ENCODE measurements at regions not wholly inside any gene's neighbourhood (a gene's known extent, or its start where the extent isn't known, plus 50 kb on each side); places are given as distances from the start of the nearest gene placed in this dataset.
"Not testable (repeated sequence)": the region's sequence is repeated elsewhere in the genome, so short reads cannot be mapped to it uniquely, and the experiment has no call there.

DNA sequence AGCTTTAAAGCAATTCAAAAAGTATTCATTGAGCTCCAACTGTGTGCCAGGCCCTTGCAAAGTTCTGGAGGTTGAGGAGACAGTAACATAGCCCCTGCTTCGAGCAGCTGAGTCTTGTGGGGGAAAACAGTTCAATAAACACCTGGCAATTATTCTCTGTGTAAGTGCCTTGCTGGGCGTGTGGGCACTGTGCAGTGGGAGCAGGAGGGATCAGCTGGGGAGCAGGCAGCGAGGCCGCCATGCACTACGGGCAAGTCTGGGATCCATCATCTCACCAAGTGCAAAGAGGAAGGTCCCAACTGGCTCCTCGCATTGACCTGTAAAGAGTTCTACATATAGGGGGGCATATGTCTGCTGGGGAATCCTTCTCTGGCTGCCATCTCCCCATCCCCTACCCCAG, 342.2 kb upstream of the HS6ST1 start:
- DNase-seq (ENCODE audit: low read depth in 2 of 2): no peak

DNA sequence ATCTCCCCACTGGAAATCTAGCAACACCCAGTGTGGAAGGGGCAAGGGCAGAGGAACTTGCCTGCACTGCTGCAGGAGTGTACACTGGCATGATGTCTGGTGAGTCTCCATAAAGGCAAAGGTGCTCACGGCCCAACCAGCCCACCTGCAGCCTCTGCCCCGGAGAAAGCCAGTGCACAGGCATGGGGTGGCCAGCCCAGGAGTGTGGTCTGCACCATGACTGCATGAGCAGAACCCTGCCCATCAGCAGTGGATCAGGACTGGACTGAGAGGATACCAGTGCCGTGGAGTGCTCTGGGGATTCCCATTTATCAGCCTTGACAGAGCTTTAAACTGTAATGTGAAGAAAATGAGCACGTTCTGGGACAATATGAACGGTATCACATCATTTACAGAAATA, 342.6 kb upstream of the HS6ST1 start:
- no peak for DNase-seq (ENCODE audit: low read depth in 2 of 2)

DNA sequence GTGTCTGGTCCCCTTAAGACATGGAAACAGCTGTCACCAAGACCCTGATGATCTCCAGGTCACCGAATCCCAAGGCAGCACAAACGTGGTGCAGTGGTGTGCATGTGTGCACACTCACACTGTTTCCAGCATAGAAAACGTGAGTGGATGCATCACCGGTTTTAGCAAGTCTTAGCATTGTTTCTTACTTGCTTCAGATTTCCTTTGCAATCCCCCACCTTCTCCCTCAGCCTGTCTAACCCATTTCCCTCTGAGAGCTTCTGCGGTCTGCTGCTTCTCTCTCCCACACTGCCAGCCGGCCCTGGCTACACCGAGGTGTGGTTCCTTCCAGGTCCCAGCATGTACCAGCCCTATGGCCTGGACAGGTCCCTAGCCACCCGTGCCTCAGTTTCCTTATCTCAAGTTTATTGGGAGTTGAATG, 343.4 kb upstream of the HS6ST1 start:
- DNase-seq (ENCODE audit: low read depth in 2 of 2): no peak

DNA sequence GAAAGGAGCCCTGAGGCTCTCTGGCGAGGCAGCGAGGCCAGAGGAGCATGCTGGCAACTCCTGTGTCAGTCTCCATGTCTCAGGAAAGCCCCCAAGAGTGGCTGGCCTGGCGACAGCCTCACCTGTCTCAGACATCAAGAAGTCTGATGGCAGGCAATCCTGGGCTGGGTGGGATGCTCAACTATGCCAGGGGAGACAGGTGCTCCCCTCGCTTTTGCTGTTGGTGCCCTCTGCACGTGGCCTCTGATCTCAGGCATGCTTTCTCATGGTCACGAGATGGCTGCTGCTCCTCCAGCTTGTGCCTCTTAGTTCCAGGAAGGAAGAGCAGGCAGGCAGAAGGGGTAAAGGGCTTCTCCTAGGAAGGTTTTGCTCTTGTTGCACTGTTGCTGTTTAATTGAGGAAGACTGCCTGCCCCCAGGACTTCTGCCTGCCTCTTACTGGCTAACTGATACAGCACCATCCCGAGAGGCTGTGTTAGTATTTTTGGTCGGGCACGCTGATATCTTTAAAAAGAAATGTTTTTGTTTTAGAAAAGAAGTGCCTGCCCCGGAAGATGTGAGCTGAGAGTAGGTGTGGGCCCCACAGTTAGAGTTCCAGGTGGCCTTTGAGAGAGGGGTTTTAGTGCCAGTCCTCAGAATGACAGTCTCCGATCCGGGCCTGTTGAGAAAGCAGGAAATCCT, 344.8 kb upstream of the HS6ST1 start:
- DNase-seq (ENCODE audit: low read depth in 2 of 2): no peak

DNA sequence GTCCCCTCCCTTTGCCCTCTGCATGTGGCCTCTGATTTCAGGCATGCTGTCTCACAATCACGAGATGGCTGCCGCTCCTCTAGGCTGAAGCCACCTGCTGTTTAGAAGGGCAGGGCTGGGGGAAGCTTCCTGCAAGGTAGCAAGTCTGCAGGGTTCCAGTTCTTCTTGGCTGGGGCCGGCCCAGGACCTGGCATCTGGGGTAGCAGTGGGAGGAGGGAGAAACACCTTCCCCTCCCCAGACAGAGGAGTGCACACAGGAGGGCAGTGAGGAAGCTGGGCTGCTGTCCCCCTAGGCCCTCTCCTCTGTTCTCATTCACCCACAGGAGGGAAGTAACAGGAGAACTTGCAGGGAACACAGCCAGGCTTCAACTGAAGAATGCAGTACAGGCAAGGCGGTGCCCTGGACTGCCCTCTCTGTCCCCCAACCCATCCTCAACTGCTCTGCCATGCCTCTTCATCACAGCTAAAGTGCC, 345.9 kb upstream of the HS6ST1 start:
- DNase-seq (ENCODE audit: low read depth in 2 of 2): no peak

DNA sequence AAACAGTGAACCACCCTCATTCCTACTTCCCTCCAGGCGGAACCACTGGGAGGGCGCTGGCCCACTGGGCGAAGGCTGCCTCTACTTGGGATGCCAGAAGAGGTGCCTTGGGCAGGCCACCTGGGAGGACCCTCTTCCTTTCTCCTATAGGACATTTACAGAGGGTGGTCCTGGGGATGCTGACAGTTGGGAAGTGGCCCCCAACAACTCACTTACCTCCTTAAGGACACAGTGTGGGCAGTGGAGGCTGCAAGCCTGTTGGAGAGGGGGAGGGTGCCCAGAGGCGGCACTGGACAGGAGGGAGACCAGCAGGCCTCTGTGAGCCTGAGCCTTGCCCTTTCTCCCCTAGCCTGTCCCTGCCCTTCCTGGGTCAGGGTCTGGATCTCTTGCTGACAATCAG, 346.4 kb upstream of the HS6ST1 start:
- no peak for DNase-seq (ENCODE audit: low read depth in 2 of 2)

DNA sequence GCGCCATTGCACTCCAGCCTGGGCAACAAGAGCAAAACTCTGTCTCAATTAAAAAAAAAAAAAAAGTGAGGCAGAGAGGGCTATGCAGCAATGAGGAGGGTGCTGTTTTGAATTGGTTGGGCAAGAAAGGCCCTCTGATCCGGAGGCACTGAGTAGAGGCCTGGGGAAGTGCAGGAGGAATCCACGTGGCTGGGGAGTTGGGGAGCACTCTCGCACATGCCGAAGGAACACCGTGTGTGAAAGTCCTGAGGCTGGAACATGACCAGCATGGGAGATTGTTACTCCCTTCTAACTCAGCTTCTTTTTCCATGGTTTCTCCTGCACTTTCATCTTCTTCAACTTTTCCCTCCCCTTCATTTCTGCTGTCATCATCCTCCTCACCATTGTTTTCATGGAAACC, 347.9 kb upstream of the HS6ST1 start:
- DNase-seq (ENCODE audit: low read depth in 2 of 2): no peak

DNA sequence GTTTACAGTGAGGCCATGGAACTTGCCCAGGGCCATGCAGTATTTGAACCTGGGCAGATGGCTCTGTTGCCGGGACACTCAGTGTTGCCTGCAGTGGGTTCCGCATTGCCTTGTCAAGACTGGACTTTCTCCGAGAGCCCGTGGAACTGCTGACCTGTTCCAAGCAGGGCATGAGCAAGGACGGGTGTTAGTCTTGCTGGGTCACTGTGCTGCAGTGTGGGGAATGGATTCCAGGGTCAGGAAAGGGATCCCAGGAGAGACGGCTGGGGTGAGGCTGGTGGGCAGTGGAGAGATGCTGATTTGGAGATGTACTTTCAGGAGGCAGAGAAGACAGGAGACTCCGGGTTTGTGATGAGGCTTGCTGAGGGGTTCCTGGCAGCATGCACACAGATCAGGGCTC, 348.7 kb upstream of the HS6ST1 start:
- no peak for DNase-seq (ENCODE audit: low read depth in 2 of 2)

DNA sequence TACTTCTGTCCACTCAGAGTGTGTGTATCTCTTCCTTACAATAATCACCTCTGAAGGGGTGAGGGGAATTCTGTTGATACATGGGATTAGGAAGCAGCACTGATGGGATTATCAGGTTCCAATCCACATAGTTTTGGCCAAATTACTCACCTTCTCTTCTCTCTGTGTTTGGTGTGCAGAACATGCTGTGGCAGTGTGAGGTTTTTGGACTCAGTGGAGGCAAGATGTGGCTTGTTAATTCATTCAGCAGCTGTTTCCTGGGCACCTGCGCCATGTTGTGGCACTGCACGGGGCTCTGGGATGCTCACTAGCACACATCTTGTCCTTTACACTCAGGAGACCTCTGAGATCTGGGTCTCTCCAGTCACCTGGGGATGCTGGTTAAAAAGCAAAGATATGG, 350.3 kb upstream of the HS6ST1 start:
- DNase-seq (ENCODE audit: low read depth in 2 of 2): no peak

DNA sequence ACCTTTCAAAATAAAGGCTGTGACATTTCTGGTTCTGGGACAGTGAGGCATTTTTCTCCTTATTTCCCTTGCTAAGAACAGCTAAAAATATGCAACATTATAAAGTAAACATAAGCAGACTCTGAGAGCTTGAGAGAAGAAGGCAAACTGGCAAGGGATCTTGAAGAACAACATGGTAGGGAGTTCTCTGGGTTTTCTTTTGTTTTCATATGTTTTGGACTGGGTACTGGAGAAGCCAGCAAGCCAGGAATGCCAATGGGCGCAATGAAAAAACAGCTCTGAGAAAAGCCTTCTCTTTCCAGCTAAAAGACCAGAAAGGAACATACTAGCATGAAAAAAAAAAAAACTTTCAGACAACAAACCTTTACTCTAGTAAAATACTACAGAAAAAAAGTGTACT, 351.4 kb upstream of the HS6ST1 start:
- DNase-seq (ENCODE audit: low read depth in 2 of 2): no peak

DNA sequence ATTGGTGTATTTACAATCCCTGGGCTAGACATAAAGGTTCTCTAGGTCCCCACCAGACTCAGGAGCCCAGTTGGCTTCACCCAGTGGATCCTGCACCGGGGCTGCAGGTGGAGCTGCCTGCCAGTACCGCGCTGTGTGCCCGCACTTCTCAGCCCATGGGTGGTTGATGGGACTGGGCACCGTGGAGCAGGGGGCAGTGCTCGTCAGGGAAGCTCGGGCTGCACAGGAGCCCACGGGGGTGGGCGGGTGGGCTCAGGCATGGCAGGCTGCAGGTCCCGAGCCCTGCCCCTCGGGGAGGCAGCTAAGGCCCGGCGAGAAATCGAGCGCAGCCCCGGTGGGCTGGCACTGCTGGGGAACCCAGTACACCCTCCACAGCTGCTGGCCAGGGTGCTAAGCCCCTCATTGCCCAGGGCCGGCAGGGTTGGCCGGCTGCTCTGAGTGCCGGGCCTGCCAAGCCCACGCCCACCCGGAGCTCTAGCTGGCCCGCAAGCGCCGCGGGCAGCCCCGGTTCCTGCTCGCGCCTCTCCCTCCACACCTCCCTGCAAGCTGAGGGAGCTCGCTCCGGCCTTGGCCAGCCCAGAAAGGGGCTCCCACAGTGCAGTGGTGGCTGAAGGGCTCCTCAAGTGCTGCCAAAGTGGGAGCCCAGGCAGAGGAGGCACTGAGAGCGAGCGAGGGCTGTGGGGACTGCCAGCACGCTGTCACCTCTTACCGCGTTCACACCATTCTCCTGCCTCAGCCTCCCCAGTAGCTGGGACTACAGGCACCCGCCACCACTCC, 353.5 kb upstream of the HS6ST1 start:
- not testable (repeated sequence) for DNase-seq (ENCODE audit: low read depth in 2 of 2)

DNA sequence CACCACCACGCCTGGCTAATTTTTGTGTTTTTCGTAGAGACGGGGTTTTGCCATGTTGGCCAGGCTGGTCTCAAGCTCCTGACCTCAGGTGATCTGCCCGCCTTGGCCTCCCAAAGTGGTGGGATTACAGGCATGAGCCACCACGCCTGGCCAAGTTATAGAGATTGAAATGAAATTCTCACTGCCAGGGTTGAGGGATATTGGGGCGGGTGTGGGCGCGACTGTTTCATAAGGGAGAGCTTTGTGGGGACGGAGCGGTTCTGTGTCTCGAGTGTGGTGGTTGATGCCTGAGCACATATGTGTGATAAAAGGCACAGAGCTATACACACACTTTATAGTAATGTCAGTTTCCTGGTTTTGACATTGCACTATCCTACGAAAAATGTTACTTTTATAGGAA, 361.0 kb upstream of the HS6ST1 start:
- not testable (repeated sequence) for DNase-seq (ENCODE audit: low read depth in 2 of 2)

DNA sequence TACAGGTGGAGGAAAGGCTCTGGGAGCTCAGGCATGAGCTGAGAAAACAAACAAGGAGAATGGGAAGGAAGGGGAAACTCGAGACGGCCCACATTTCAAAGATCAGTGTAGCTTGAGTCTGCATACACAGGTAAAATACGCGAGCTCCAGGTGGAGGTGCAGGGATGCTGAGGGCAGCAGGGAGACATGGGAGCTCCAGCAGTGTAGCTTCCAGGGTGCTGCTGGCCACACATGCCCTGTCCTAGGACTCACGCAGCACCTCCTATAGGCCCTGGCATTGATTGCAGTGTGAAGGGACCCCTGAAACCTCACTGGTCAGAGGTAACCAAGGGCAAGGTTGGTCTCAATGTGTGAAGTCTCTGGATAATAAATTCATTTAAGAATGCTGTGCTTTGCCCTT, 362.8 kb upstream of the HS6ST1 start:
- no peak for DNase-seq (ENCODE audit: low read depth in 2 of 2)

DNA sequence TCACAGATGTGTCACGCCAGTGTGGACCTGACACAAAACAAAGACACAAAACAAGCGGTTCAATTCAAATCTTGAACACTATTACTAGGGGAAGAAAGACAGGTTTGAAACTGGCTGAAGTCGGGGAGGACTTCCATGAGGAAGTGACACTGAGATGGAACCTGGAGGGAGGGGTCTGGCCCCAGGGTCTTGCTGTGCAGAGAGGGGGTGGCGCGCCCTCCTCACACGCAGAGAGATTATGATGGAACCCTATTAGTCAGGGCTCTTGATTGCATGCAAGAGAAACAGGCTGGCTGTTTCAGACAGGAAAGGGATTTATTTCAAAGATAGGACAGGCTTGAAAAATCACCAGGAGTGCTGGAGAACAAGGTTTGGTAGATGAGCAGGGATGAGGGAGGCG, 363.6 kb upstream of the HS6ST1 start:
- DNase-seq (ENCODE audit: low read depth in 2 of 2): no peak

DNA sequence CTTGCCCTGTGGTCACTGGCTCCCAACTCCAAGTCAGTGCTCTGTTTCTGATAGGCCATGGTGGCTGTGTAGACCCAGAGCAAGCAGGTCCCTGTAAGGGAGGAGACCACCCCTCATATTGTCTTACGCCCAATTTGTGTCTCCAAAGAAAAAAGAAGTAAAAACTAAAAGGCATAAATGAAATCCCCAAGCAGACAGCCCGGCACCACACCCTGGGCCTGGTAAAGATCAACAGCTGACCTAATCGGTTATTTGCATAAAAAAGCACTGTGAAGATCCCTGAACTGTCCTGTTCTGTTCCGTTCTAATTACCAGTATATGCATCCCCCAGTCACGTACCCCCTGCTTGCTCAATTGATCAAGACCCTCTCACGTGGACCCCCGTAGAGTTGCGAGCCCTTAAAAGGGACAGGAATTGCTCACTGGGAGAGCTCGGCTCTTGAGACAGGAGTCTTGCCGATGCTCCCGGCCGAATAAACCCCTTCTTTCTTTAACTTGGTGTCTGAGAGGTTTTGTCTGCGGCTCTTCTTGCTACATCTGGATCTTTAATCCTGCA, 364.1 kb upstream of the HS6ST1 start:
- DNase-seq (ENCODE audit: low read depth in 2 of 2): no peak

DNA sequence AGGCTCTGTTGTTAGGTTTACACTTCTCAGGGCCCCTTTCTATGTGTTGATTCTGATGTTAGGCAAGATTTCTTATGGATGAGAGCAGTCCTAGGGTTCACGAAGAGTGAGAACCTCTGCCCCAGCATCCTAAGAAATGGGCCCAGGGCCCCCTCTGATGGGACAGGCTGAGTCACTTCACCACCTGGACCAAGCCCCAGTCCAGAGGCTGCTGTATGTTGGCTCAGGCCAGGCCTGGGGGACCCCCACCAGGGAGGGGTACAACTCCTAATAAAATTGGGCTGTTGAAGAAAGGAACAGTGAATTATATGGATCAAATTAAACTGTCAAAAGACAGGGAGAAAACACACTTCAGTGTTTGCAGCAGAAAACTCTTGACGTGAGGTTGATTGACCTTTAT, 365.9 kb upstream of the HS6ST1 start:
- DNase-seq (ENCODE audit: low read depth in 2 of 2): no peak

DNA sequence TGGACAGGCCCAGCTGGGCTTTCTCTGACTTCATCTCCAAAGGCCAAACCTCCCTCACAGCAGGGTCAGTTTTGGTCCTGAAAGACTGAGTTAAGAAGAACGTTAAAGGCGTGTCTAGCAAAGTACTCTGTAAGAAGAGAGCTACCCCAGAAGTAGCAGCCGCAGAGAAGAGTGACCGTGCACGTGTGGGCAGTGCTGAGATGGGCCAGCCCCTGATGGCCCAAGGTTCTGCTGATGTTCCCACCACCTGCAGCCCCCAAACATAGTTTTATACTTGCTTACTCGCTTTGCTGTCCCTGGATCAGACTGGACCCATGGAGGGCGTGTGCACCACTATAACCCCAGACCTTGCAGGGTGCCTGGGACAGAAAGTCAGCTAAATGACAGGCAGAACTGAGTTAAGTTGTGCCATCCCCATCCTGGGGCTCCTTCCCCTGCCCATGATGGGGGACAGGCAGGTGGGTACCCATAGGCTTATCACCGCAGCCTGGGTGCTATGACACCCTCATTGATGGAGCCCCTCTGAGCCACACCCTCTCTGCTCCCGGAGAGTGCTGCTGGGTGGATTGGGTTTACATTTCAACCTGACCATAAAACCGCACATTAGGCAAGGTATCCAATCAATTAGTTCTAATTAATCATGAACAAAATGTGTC, 367.3 kb upstream of the HS6ST1 start:
- no peak for DNase-seq (ENCODE audit: low read depth in 2 of 2)

DNA sequence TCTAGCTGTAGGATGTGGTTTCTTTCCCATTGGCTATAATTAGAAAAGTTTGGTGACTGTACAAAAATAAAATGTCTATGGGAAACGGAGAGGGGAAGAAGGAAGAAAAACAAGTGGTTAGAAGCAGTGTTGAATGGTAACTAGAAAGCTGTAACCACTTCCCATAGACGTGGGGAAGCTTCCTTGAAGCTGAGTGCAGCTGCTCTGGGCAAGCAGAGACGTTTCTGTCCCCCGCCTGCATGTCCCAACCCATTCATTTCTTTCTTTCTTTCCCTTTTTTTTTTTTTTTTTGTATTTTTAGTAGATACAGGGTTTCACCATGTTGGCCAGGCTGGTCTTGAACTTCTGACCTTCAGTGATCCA, 367.8 kb upstream of the HS6ST1 start:
- no peak for DNase-seq (ENCODE audit: low read depth in 2 of 2)

DNA sequence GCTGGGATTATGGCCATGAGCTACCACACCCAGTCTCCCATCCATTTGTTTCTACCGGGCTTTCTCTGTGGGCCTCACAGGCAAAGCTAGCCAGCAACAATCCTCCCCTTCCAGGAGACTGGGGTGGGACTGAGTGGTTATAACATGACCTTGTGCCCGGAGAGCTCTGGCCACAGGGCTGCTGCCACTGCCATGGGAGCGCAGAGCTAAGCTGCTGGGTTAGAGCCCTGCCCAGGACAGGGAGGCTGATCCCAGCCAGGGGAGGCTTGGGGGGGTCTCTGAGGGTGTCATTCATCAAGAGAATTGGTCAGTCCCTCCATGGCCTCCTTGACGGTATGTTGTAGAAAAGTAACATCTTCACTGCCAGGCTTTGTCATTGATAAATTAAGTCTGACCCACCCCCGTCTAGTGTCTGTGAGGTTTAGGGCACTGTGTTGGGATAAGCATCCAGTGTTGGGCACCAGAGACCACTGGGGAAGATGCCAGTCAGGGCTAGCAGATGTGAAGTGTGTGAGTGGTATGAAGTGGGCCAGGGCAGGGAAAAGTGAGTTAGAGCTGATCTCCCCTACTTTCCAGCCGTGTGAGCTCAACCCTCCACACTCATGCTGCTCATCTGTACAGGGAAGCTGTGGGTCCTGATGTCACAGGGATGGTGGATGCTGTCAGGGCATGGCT, 368.4 kb upstream of the HS6ST1 start:
- DNase-seq (ENCODE audit: low read depth in 2 of 2): no peak

DNA sequence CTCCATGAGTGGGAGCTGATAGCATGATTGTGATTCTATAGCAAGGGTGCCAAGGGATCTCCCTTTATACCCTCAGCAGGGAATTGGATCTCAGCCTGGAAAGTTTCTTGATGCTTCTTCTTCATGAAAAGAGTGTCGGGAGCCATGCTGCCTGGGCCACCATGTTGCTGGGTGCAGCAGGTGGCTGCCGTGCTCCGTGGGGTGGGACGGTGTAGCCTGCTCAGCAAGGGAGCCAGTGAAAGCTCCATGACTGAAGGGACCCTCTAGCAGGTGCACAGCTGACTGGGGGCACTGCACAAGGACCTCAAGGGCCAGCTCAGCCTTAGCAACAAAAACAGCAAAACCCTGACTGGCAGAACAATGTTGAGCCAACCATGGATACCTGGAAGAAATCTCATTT, 368.9 kb upstream of the HS6ST1 start:
- DNase-seq (ENCODE audit: low read depth in 2 of 2): no peak

DNA sequence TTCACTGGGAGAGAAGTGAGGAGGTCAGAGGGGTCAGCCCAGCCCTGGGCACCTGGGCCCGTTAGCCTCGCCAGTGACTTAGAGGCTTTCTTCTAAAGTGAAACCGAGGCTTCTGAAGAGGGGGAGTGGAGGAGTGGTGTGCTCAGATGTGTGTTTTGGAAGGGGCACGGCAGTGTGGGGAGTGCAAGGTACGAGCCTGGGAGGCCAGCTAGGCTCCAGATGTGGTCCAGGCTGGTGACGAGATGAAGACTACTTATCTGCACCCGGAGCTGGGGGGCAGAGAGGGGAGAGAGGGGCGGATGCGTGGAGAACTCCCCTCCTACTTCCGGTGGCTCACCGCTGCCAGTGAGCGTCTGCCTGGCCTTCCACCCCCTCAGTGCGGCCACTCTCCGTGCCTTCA, 371.3 kb upstream of the HS6ST1 start:
- DNase-seq (ENCODE audit: low read depth in 2 of 2): no peak

DNA sequence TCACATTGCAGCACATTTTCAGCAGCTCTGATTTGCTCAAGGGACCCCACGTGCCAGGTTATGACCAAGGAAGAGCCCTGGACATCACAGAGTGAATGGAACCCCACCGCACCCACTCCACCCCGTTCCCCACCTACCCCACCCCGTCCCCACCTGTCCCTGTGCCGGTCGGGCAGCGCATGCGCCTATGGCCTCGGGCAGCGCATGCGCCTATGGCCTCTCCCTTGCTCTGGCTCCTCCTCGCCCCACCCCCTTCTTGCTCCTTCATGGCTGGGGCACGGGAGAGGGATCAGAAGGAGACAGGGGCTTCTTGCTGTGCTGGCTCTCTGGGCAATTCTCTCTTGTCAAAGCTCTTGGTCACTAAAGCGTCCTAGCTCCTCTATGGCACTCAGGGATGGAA, 371.8 kb upstream of the HS6ST1 start:
- DNase-seq (ENCODE audit: low read depth in 2 of 2): no peak
